SK-N-SH (cell line): ENCODE measurements at regions not wholly inside any gene's neighbourhood (a gene's known extent, or its start where the extent isn't known, plus 50 kb on each side); places are given as distances from the start of the nearest gene placed in this dataset.

Source experiments
- CTCF ChIA-PET: fragments of 300-600, 350-600 bp; formaldehyde crosslinking; extraction: SDS; loops from one replicate; lab custom pipeline; 2021; lab: Yijun Ruan, JAX
- POLR2A ChIA-PET: fragments of 350-600 bp; sonication (Branson Sonifier 250); formaldehyde crosslinking; extraction: SDS; loops from one replicate; lab custom pipeline; 2020; ENCODE audit warnings: antibody characterized with exemption, inconsistent platforms; lab: Yijun Ruan, JAX
- DNase-seq: peaks from one replicate; pipeline ENCODE4 v3.0.0; 2012
- H2AFZ ChIP-seq: fragments of 200-600 bp; sonication (generic); 2 replicates; pipeline ENCODE4 v1.8.1; 2016; ENCODE audit warnings: antibody characterized with exemption, mild to moderate bottlenecking, low read depth
- H3F3A ChIP-seq: fragments of 200-600 bp; sonication (generic); replicated peaks from 2 replicates; pipeline ENCODE3; 2016; ENCODE audit warnings: antibody characterized with exemption, mild to moderate bottlenecking; ENCODE audit not compliant: insufficient read depth
- H3K27ac ChIP-seq, 2 experiments: fragments of 200-500 bp in 1 of 2; fragments of 200-600 bp in 1 of 2; sonication (Bioruptor generic) in 1 of 2; sonication (generic), shearing (Covaris generic) in 1 of 2; 2 replicates each; pipeline versions ENCODE4 v1.5.1 to v1.6.1; 2014 to 2016; ENCODE audit warnings: low read depth in 2 of 2, inconsistent platforms in 1 of 2, low read length in 1 of 2, mild to moderate bottlenecking in 1 of 2, mixed read lengths in 1 of 2
- H3K27me3 ChIP-seq: fragments of 200-600 bp; sonication (generic), shearing (Covaris generic); 2 replicates; pipeline ENCODE4 v1.6.1; 2016; ENCODE audit warnings: mixed run types; ENCODE audit not compliant: insufficient read depth
- H3K36me3 ChIP-seq, 2 experiments: fragments of 200-500 bp in 1 of 2; fragments of 200-600 bp in 1 of 2; sonication (Bioruptor generic) in 1 of 2; sonication (generic) in 1 of 2; replicated peaks in 1 of 2; 2 replicates each; pipeline versions ENCODE3 to v1.5.1; 2014 to 2016; ENCODE audit warnings: low read length in 1 of 2, mild to moderate bottlenecking in 1 of 2; ENCODE audit not compliant: insufficient read depth in 2 of 2, control insufficient read depth in 1 of 2
- H3K4me1 ChIP-seq, 2 experiments: fragments of 200-500 bp in 1 of 2; fragments of 200-600 bp in 1 of 2; sonication (Bioruptor generic) in 1 of 2; sonication (generic), shearing (Covaris generic) in 1 of 2; 2 replicates each; pipeline versions ENCODE4 v1.5.1 to v1.6.1; 2014 to 2016; ENCODE audit warnings: low read depth in 1 of 2, low read length in 1 of 2, mixed run types in 1 of 2; ENCODE audit not compliant: insufficient read depth in 2 of 2, control insufficient read depth in 1 of 2
- H3K4me2 ChIP-seq: fragments of 200-600 bp; sonication (generic), shearing (Covaris generic); 2 replicates; pipeline ENCODE4 v1.6.1; 2017; ENCODE audit warnings: mixed run types
- H3K4me3 ChIP-seq, 2 experiments: fragments of 200-500 bp in 1 of 2; fragments of 200-600 bp in 1 of 2; sonication (Bioruptor generic) in 1 of 2; sonication (generic), shearing (Covaris generic) in 1 of 2; 2 replicates each; pipeline versions ENCODE4 v1.5.1 to v1.8.1; 2014 to 2016; ENCODE audit warnings: low read depth in 2 of 2, inconsistent platforms in 1 of 2, low read length in 1 of 2, mild to moderate bottlenecking in 1 of 2, mixed read lengths in 1 of 2, moderate library complexity in 1 of 2
- H3K79me2 ChIP-seq: fragments of 200-600 bp; sonication (generic); 2 replicates; pipeline ENCODE4 v1.8.1; 2017; ENCODE audit warnings: mild to moderate bottlenecking; ENCODE audit not compliant: insufficient read depth
- H3K9ac ChIP-seq: fragments of 200-600 bp; sonication (generic); 2 replicates; pipeline ENCODE4 v1.6.1; 2017; ENCODE audit warnings: mixed run types
- H3K9me2 ChIP-seq: fragments of 200-600 bp; sonication (generic); 2 replicates; pipeline ENCODE4 v1.6.1; 2017; ENCODE audit warnings: mixed run types
- H3K9me3 ChIP-seq: fragments of 200-600 bp; sonication (generic); 2 replicates; pipeline ENCODE4 v1.6.1; 2017; ENCODE audit warnings: mixed run types, mild to moderate bottlenecking, moderate library complexity
- H4K20me1 ChIP-seq: fragments of 200-600 bp; sonication (generic); 2 replicates; pipeline ENCODE4 v1.6.1; 2017; ENCODE audit warnings: mild to moderate bottlenecking, mixed run types; ENCODE audit not compliant: insufficient read depth
- ELF1 ChIP-seq: IDR thresholded peaks from 2 replicates; pipeline ENCODE4 v1.4.0; 2012
- EP300 ChIP-seq, 2 experiments: IDR thresholded peaks; 2 replicates each; pipeline versions ENCODE4 v1.4.0 to v1.6.1; 2012; ENCODE audit warnings: borderline replicate concordance in 1 of 2, low read depth in 1 of 2, low read length in 1 of 2
- FOSL2 ChIP-seq: IDR thresholded peaks from 2 replicates; pipeline ENCODE4 v1.4.0; 2012; ENCODE audit warnings: low read depth, mild to moderate bottlenecking, moderate library complexity, borderline replicate concordance
- FOXM1 ChIP-seq: IDR thresholded peaks from 2 replicates; pipeline ENCODE4 v1.4.0; 2012; ENCODE audit warnings: low read depth, mild to moderate bottlenecking
- GABPA ChIP-seq: IDR thresholded peaks from 2 replicates; pipeline ENCODE4 v1.4.0; 2012; ENCODE audit warnings: low read depth, mild to moderate bottlenecking
- MXI1 ChIP-seq: IDR thresholded peaks from 2 replicates; pipeline ENCODE4 v1.6.1; 2012; ENCODE audit warnings: mild to moderate bottlenecking, low read depth, low read length, improper control_type of control experiment
- NFIC ChIP-seq: IDR thresholded peaks from 2 replicates; pipeline ENCODE4 v1.4.0; 2012; ENCODE audit warnings: borderline replicate concordance
- RCOR1 ChIP-seq: fragments of 150-350 bp; IDR thresholded peaks from 2 replicates; pipeline ENCODE4 v1.6.1; 2017; ENCODE audit warnings: antibody characterized with exemption, low read length
- RXRA ChIP-seq: IDR thresholded peaks from 2 replicates; pipeline ENCODE4 v1.4.0; 2012; ENCODE audit warnings: low read depth, mild to moderate bottlenecking, borderline replicate concordance
- SMC3 ChIP-seq: IDR thresholded peaks from 2 replicates; pipeline ENCODE4 v1.6.1; 2012; ENCODE audit warnings: low read depth, low read length, improper control_type of control experiment
- USF1 ChIP-seq: IDR thresholded peaks from 2 replicates; pipeline ENCODE4 v1.4.0; 2012; ENCODE audit warnings: low read depth, borderline replicate concordance
- YY1 ChIP-seq: IDR thresholded peaks from 2 replicates; pipeline ENCODE4 v1.4.0; 2012; ENCODE audit warnings: low read depth, mild to moderate bottlenecking
- WGBS: methylation state at CpG from one replicate; pipeline ENCODE4 v1.1.6; 2017; ENCODE audit warnings: low lambda C conversion rate; 5-methylcytosine and 5-hydroxymethylcytosine counted together
- TF ChIP-seq, protein P1 (sequence below): fragments of 150-350 bp; IDR thresholded peaks from 2 replicates; pipeline ENCODE4 v1.6.1; 2016; ENCODE audit warnings: mild to moderate bottlenecking, low read depth, low read length
- TF ChIP-seq, protein P2 (sequence below): IDR thresholded peaks from 2 replicates; pipeline ENCODE4; 2012
- TF ChIP-seq, protein P3 (sequence below): IDR thresholded peaks from 2 replicates; pipeline ENCODE4 v1.4.0; 2012; ENCODE audit warnings: low read depth
- TF ChIP-seq, protein P4 (sequence below): IDR thresholded peaks from 2 replicates; pipeline ENCODE4 v1.6.1; 2012; ENCODE audit warnings: mild to moderate bottlenecking, low read depth, low read length, moderate library complexity

DNA sequence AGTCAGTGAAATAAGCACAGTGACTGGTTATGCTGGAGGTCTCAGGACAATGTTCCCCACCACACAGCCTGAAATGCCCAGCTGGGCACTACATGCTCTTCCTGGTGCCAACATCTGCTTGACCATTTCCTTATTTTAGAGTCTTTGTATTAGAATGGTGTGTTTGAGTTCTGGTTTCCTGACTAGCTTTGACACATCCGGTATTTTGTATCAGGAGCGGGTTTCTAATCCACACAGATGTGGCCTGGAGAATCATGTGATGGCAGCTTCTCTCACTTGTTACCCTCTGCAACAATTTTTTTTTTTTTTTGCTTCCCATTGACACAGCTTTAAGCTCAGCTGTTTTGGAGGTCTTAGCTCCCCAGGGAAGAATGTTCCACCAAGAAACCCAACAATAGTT, 164.5 kb upstream of the CST7 start:
- DNase-seq, result no peak
- CTCF ChIA-PET, result interaction anchor here (0.8 to 1.3 kb wide), 3 partner anchors 16 to 134 kb away, joined by 3 to 6 read pairs (median 3); no protein-coding TSS in a partner anchor
- Histone ChIP-seq H3K27me3 (no peaks in the 10 kb centered on the region), H3K36me3 (no peaks in the 10 kb centered on the region), H3K4me2 (no peak overlapping the region), H3K79me2 (no peaks in the 10 kb centered on the region)
- WGBS, result 47% methylated on average over 2 of the region's 2 CpGs
- TF ChIP-seq NFIC, result no peak
- TF ChIP-seq USF1, result no peak
- TF ChIP-seq, protein P1, sequence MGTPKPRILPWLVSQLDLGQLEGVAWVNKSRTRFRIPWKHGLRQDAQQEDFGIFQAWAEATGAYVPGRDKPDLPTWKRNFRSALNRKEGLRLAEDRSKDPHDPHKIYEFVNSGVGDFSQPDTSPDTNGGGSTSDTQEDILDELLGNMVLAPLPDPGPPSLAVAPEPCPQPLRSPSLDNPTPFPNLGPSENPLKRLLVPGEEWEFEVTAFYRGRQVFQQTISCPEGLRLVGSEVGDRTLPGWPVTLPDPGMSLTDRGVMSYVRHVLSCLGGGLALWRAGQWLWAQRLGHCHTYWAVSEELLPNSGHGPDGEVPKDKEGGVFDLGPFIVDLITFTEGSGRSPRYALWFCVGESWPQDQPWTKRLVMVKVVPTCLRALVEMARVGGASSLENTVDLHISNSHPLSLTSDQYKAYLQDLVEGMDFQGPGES, result no peak
- TF ChIP-seq, protein P2, sequence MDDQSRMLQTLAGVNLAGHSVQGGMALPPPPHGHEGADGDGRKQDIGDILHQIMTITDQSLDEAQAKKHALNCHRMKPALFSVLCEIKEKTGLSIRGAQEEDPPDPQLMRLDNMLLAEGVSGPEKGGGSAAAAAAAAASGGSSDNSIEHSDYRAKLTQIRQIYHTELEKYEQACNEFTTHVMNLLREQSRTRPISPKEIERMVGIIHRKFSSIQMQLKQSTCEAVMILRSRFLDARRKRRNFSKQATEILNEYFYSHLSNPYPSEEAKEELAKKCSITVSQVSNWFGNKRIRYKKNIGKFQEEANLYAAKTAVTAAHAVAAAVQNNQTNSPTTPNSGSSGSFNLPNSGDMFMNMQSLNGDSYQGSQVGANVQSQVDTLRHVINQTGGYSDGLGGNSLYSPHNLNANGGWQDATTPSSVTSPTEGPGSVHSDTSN, result no peak
- no peak for TF ChIP-seq FOXM1
- no peak for TF ChIP-seq MXI1
- TF ChIP-seq RCOR1, result no peak
- no peak for TF ChIP-seq GABPA
- TF ChIP-seq YY1, result no peak
- TF ChIP-seq SMC3, result no peak
- TF ChIP-seq, protein P3, sequence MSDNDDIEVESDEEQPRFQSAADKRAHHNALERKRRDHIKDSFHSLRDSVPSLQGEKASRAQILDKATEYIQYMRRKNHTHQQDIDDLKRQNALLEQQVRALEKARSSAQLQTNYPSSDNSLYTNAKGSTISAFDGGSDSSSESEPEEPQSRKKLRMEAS, result no peak
- TF ChIP-seq RXRA, result no peak
- TF ChIP-seq FOSL2, result no peak
- TF ChIP-seq, protein P4, sequence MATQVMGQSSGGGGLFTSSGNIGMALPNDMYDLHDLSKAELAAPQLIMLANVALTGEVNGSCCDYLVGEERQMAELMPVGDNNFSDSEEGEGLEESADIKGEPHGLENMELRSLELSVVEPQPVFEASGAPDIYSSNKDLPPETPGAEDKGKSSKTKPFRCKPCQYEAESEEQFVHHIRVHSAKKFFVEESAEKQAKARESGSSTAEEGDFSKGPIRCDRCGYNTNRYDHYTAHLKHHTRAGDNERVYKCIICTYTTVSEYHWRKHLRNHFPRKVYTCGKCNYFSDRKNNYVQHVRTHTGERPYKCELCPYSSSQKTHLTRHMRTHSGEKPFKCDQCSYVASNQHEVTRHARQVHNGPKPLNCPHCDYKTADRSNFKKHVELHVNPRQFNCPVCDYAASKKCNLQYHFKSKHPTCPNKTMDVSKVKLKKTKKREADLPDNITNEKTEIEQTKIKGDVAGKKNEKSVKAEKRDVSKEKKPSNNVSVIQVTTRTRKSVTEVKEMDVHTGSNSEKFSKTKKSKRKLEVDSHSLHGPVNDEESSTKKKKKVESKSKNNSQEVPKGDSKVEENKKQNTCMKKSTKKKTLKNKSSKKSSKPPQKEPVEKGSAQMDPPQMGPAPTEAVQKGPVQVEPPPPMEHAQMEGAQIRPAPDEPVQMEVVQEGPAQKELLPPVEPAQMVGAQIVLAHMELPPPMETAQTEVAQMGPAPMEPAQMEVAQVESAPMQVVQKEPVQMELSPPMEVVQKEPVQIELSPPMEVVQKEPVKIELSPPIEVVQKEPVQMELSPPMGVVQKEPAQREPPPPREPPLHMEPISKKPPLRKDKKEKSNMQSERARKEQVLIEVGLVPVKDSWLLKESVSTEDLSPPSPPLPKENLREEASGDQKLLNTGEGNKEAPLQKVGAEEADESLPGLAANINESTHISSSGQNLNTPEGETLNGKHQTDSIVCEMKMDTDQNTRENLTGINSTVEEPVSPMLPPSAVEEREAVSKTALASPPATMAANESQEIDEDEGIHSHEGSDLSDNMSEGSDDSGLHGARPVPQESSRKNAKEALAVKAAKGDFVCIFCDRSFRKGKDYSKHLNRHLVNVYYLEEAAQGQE, result no peak
- TF ChIP-seq EP300 (IDR thresholded peaks at IDR 0.05; ENCODE audit: borderline replicate concordance in 1 of 2, low read depth in 1 of 2, low read length in 1 of 2), result no peak
- no peak for TF ChIP-seq ELF1
- TF ChIP-seq, all 33 proteins: peak for 0
- Histone ChIP-seq H3K9me3 (no peaks in the 10 kb centered on the region), H3F3A (no peaks in the 10 kb centered on the region), H3K9ac (no peak overlapping the region), H3K4me1 (peaks cover 0 to 7% of the 10 kb centered on the region in 2 experiments; a peak in 1 of 4 replicates), H3K9me2 (no peaks in the 10 kb centered on the region), H3K27ac (no peak overlapping the region), H3K4me3 (no peak overlapping the region), H4K20me1 (no peaks in the 10 kb centered on the region), H2AFZ (no peak overlapping the region)
- POLR2A ChIA-PET, result no interaction called here
